BE2C (cell line): ENCODE measurements at regions not wholly inside any gene's neighbourhood (a gene's known extent, or its start where the extent isn't known, plus 50 kb on each side); places are given as distances from the start of the nearest gene placed in this dataset.

Experiments
- DNase-seq: peaks from one replicate; pipeline ENCODE4 v3.0.0-alpha.2; 2020
- H3K27me3 ChIP-seq: fragments of 250-450 bp; sonication (Bioruptor Pico); 2 replicates; pipeline ENCODE4 v1.5.1; 2020; ENCODE audit warnings: mild to moderate bottlenecking
- H3K36me3 ChIP-seq: fragments of 250-450 bp; sonication (Bioruptor Pico); 2 replicates; pipeline ENCODE4 v1.5.1; 2020; ENCODE audit warnings: mild to moderate bottlenecking
- H3K4me1 ChIP-seq: fragments of 250-450 bp; sonication (Bioruptor Pico); 2 replicates; pipeline ENCODE4 v1.5.1; 2020
- H3K4me3 ChIP-seq: 2 replicates; pipeline ENCODE4 v1.5.1; 2011; ENCODE audit warnings: low read depth, low read length
- H3K9me3 ChIP-seq: fragments of 250-450 bp; sonication (Bioruptor Pico); 2 replicates; pipeline ENCODE4 v1.5.1; 2020
- TF ChIP-seq, protein P1 (sequence below): IDR thresholded peaks from 2 replicates; pipeline ENCODE4 v1.5.1; 2012; ENCODE audit warnings: mild to moderate bottlenecking, low read depth, low read length

DNA sequence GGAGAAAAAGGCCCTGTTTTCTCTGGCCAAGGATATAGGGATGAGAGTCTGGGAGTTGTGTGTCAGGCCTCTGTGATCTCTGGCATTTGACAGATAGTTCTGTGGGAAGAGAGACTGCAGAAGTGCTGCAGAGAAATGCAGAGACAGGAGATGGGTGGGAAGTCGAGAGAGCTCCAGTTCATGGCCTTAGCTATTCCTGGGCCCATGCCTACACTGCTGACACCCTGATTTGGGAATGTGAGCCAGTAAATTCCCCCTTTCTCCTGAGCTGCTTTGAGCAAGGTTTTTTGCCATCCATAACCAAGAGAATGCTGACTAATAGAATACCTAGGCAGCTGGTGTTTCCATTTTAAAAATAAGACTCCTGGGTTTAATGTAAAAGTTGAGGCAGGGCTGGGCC lies 59.3 kb downstream of the EBLN2 start:
- DNase-seq = no peak
- TF ChIP-seq, protein P1, sequence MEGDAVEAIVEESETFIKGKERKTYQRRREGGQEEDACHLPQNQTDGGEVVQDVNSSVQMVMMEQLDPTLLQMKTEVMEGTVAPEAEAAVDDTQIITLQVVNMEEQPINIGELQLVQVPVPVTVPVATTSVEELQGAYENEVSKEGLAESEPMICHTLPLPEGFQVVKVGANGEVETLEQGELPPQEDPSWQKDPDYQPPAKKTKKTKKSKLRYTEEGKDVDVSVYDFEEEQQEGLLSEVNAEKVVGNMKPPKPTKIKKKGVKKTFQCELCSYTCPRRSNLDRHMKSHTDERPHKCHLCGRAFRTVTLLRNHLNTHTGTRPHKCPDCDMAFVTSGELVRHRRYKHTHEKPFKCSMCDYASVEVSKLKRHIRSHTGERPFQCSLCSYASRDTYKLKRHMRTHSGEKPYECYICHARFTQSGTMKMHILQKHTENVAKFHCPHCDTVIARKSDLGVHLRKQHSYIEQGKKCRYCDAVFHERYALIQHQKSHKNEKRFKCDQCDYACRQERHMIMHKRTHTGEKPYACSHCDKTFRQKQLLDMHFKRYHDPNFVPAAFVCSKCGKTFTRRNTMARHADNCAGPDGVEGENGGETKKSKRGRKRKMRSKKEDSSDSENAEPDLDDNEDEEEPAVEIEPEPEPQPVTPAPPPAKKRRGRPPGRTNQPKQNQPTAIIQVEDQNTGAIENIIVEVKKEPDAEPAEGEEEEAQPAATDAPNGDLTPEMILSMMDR = no peak
- H3K36me3 ChIP-seq = no peaks in the 10 kb centered on the region

DNA sequence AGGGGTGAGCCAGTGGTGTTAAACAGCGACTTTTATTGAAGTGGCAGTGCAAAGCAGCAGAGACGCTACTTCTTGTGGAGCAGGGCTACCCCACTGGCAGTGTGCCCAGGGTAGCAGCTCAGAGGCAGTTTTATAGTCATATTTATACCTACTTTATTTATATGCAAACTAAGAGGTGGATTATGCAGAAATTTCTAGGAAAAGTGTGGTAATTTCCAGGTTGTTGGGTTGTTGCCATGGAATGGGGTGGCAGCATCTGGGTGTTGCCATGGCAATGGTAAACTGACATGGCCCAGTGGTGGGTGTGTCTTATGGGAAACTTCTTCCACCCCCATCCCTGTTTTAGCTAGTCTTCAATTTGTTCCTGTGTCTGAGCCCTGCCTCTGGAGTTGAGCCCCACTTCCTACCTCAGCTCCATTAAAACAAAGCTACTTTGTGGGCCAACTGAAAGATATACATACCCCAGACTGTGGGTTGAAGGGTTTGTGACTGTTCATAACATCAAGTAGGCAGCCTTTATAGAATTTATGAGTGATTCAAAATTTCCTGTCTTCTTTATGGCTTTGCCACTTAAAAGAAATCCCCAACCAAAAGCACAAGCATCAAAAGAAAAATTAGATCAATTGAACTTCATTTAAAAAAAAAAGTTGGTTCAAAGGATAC lies 60.3 kb downstream of the EBLN2 start:
- Histone ChIP-seq H3K4me1 (no peaks in the 10 kb centered on the region), H3K27me3 (no peaks in the 10 kb centered on the region), H3K9me3 (no peaks in the 10 kb centered on the region), H3K36me3 (no peaks in the 10 kb centered on the region), H3K4me3 (no peak overlapping the region)
- no peak for DNase-seq
- TF ChIP-seq, protein P1 = no peak

More for the DNA sequence above, 59.3 kb downstream of the EBLN2 start:
- Histone ChIP-seq H3K9me3 (no peaks in the 10 kb centered on the region), H3K4me1 (no peaks in the 10 kb centered on the region), H3K27me3 (no peaks in the 10 kb centered on the region), H3K4me3 (no peak overlapping the region)

DNA sequence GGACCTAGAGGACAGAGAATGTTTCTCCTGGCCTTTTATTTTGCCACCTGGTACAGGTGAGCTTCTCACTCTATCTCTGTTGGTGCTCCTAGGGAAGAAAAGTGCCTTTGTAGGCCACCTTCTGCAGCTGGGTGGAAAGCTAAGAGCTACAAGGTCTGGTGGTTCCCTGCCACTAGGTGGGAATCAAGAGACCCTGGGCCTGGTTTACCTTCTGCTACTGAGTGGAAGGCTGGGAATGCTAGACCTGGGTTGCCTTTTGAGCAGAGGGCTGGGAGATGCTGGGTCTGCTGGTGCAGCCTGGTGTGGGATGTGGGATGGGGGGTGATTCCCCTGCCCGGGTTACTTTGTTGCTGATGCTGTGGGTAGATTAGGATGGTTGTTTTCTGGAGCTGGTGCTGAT lies 72.6 kb downstream of the EBLN2 start:
- DNase-seq = no peak
- TF ChIP-seq, protein P1 = no peak
- H3K4me1 ChIP-seq = no peaks in the 10 kb centered on the region; the same call in 1 of the 2 replicates
- no peaks in the 10 kb centered on the region for H3K36me3 ChIP-seq
- H3K27me3 ChIP-seq = peaks cover 8% of the 10 kb centered on the region
- no peak overlapping the region for H3K4me3 ChIP-seq
- no peaks in the 10 kb centered on the region for H3K9me3 ChIP-seq

DNA sequence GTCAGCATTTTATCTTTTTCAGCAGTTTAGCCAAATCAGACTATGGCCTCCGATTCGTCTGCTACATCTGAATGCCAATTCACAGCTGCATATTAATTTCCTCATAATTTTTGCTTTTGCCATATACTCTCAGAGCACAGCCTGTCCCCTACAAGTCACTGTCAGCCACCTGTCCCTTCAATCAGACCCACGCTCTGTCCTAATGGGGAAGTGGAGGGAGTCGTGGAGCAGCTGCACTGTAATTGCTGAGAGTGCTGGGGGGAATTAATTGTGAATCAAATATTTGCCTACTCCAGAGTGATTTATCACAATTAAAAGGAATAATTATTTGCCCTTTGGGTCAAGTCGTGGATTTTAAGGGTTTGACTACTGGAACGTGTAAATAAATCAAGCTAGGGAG lies 75.5 kb downstream of the EBLN2 start:
- Histone ChIP-seq H3K4me1 (no peaks in the 10 kb centered on the region; the same call in 1 of the 2 replicates), H3K36me3 (no peaks in the 10 kb centered on the region), H3K4me3 (no peak overlapping the region), H3K9me3 (no peaks in the 10 kb centered on the region), H3K27me3 (peaks cover 2% of the 10 kb centered on the region; the same call in 1 of the 2 replicates)
- TF ChIP-seq, protein P1 = no peak
- DNase-seq = no peak

DNA sequence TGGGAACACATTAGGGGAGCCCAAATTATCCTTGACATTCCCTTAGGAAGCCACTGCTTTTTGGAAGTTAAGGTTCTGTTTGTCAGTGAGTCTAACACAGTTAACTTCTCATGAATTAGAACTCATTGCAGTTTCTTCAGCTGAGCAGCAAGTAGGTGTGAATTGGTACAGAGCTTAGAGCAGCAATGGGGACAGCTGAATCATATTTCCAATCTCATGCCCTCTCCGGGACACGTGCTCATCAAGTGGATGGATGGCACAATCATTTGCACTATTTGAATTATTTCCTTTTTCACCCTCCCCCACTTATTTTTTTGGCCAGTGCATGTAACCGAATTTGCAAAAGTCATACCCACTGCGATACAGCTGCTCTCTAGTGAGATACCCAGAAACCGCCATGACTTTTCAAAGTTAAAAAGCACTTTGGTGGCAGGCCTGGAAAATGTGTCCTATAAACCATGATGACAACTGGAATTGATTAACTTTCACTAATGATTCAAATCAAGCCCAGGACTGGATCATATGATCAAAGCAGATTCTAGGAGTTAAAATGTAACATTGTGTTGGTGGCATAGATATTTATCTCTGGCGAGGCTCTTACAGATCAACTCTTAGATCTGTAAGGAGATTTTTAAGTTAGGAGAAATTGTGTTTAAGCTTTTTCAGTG lies 76.4 kb downstream of the EBLN2 start:
- Histone ChIP-seq H3K36me3 (no peaks in the 10 kb centered on the region), H3K4me1 (no peaks in the 10 kb centered on the region; the same call in 1 of the 2 replicates), H3K4me3 (no peak overlapping the region), H3K27me3 (no peaks in the 10 kb centered on the region), H3K9me3 (no peaks in the 10 kb centered on the region)
- TF ChIP-seq, protein P1 = no peak
- DNase-seq = no peak

DNA sequence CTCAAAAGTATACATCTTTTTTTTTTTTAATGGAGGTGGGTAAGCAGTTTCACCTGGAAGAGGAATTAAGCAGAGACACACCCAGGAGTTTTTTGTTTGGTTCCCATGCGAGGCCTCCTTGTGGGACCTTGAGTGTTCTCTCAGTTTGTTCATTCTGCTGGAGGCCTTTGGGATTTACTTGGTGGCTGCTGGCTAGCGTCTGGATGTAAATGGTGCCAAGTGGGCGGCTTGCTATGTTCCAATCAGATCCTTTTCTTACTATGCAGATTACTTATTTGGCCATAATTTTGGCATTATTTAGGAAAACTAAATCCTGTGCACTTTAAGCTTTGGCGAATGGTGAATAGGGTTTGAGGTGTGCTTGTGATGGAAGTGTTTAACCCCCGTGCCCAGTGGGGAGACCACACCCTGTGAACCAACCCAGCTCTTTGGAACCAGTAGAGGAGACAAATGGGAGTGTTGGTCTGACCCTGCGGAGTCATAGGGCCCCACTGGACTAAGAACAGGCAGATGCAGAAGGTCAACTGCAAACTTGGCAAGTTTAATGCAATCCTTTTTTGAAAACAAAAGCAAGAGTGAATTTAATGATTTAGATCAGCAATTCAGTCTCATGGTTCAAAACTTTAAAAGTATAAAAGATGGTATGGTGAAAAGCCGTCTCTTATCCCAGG lies 79.4 kb downstream of the EBLN2 start:
- Histone ChIP-seq H3K36me3 (no peaks in the 10 kb centered on the region), H3K4me3 (no peak overlapping the region), H3K4me1 (no peaks in the 10 kb centered on the region; the same call in 1 of the 2 replicates), H3K9me3 (no peaks in the 10 kb centered on the region), H3K27me3 (no peaks in the 10 kb centered on the region)
- DNase-seq = no peak
- TF ChIP-seq, protein P1 = no peak
